ENCODE measurements at regions not wholly inside any gene's neighbourhood (a gene's known extent, or its start where the extent isn't known, plus 50 kb on each side); places are given as distances from the start of the nearest gene placed in this dataset.

DNA sequence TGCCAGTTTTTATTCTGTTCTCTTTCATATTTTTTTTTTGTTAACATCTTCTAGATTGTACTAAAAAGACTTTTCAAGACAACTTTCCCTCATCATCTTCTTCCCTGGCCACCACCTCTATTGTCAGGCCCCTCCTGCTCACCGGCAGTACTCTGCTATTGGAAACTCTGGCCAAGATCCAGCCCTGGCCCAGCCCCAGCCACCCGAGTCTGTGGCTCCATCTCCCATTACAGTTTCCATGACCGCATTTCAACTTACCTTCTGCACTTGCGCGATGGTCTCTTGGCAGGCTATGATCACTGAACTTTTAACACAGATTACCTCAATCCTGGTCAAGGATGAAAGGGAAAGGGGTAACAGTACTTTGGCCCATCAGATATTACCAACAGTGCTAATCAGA is 137.7 kb upstream of the POM121L12 start:
- FAIRE-seq = no peak
- no peak for DNase-seq (ENCODE audit: insufficient read length, low spot score)

DNA sequence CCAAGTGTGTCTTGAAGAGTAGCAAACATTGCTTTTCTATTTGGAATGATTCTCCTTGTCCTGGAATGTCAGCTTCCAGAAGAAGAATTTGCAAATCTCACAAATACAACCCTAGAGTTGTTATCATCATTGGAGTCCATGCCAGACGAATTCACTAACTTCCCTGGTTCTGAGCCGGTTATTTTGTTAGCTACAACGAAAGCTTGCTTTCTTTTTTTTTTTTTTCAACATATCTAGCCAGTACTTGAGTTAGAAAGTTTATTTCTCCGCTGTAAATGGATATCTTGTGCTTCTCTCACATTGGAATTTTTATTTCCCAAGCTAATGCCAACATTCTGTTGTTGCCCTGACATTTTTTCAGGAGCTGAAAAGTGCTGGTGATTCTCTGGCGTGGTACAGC is 138.1 kb upstream of the POM121L12 start:
- no peak for DNase-seq (ENCODE audit: insufficient read length, low spot score)
- no peak for FAIRE-seq

DNA sequence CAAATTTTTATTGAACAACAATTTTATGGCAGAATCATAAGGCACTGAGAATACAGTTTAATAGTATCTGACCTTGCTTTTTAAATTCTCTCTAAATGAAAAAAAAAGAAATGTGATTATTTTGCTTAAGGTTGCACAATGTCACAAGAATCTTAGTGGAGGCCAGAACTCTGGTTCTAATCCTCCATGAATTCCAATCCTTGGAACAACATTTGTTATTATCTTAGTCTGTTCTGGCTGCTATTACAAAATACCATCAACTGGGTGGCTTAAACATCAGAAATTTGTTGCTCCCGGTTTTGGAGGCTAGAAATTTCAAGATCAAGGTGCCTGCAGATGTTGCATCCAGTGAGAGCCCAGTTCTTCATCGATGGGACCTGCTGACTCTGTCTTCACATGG is 158.2 kb upstream of the POM121L12 start:
- DNase-seq (ENCODE audit: insufficient read length, low spot score) = no peak
- FAIRE-seq = no peak

DNA sequence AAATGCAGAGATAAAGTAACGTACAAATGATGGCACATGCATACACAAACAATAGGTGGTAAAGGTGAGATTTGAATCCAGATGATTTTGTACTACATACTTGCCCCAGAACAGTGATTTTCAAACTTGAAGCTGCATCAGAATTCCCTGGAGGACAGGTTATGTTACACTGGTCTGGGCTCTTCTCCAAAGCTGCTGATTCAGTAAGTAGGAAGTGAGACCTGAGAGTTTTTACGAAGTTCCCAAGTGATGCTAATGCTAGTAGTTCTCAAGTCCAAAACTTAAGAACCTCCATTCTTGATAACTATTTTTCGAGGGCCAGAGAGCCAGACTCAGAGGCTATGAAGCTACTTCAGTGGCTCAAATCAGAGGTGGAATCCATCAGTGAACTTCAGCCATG is 159.0 kb upstream of the POM121L12 start:
- no peak for FAIRE-seq
- no peak for DNase-seq (ENCODE audit: insufficient read length, low spot score)

DNA sequence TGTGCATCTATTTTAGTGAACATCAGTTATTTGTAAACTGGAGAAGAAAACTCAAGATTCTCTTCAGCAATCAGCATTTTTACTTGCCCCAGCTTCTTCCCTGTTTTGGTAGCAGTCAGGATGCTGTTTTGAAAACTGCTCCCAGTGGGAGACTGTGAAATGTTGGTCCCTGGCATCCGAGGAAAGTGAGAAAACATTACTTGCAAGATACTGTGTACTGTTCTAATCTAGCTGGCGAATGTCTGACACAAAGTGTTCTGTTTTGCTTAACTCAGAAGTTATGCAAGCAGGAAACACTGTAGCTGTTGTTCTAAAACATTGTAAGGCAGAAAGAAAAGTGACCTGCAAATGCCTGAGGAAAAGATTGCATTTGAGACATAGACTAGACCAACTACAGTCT is 171.8 kb upstream of the POM121L12 start:
- FAIRE-seq = no peak
- DNase-seq (ENCODE audit: insufficient read length, low spot score) = no peak

DNA sequence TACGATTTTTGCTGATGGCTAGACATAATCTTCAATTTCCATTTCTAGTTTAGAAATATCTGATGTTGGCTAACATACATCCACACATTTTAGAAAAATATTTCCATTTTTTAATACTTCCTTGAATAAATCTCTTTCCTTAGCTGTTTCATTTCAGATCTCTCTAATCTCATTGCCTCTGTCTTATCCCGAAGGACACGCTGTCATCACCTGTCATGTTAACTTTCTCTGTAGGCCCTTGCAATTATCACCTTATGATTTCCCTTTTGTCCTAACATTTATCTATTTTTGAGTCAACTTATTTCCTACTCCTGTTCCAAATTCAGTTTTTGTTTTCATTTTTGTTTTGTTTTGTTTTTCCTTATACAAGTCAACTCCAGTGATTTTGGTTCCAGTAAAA is 173.1 kb upstream of the POM121L12 start:
- DNase-seq (ENCODE audit: insufficient read length, low spot score) (no peak), FAIRE-seq (no peak)

DNA sequence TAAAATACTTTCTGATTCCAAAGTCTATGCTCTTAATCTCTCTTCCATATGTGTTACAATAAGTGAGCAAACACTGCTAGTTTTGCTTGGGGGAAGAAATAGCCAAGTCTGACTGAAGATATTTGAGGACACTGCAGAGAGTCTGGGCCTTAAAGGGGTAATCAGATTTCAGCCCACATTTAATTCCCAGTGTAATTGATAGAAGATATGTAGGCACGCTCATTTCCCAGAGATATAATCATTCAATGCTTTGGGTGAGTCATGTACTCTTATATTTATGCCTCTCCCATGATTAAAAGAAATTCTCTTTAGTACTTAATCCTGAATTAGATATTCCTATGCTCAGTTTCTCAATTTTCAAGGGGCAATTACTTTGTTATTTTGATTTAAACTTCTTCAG is 178.1 kb upstream of the POM121L12 start:
- FAIRE-seq (no peak), DNase-seq (ENCODE audit: insufficient read length, low spot score) (no peak)

DNA sequence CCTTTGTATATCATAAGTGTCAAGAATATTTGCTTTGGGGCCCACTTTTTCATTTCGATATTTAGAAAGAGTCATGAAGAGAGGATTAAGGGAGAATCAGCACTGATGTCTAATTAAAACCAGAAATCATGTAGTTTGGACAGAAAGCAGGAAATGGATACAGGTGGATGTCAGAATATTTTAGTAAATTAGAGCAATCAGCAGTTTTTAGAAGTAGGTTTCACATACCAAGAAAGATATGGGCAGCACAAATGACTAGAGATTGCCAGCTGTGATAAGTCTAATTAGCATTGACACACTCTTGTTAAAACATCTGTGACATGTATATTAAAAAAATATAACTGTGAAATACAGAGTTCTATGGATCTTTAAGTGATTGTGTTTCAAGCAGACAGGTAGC is 180.8 kb upstream of the POM121L12 start:
- FAIRE-seq (no peak), DNase-seq (ENCODE audit: insufficient read length, low spot score) (no peak)

DNA sequence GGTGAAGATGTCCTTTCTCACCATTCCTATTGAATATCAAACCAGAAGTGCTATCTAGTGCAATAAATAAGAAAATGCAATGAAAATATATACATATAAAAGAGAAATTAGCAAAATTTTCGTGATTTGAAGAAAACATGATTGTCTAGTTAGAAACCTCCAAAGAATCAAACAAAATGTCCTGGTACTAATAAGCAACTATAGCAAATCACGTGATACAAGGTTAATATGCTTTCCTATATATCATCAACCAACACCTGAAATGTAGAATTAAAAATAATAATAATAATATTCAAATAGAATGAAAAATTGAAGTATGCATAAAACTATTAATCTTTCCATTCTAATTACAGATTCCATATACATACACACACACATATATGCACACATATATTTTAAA is 183.9 kb upstream of the POM121L12 start:
- no peak for FAIRE-seq
- no peak for DNase-seq (ENCODE audit: insufficient read length, low spot score)

DNA sequence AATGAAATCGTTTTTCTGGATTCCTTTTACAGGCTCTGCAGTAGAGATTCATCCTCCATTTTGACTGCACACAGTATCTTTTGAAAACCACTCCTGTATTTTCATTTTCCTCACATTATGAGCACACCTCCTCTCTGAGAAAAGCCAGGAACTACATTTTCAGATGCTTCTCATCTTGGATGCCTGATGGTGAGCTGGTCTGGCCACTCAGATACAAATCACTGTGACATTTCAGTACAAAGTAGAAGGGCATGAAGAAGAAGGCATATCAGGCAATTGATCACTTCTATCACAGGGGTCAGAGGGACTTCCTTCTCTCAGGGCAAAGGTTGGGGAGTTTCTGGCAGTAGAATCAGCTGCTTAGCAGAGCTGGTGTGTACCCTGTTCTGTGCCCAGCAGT is 192.0 kb upstream of the POM121L12 start:
- DNase-seq (ENCODE audit: insufficient read length, low spot score) = no peak
- no peak for FAIRE-seq

DNA sequence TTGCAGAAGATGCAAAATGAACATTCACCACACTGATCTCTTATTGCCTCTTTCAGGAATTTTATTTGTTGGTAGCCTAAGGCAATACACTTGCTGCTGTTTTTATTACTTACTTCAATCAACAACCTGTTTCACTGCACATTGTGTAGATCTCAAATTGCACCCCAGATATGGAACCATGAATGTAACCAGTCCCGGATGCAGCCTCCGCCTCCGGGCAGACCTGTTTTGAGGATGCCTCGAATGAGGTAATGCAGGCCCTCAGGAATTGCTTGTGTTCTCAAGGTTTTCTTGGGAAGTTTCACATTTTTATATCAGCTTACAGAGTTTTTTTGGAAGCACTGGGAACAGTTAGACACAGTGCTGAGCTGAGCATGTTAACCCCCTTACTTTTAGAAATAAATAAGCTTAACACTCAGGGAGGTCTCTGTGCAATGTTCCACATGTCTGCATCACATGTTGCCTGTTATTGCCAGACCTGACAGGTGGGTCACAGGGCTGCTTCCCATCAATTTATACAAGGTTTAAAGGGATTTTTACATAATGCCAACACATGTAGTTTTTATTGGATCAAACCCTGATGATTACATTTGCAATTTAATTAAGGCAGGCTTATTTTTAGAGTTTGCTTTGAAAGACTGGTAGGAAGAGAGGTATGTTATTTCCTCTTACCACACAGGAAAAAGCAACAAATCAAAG is 193.1 kb upstream of the POM121L12 start:
- FAIRE-seq = no peak
- no peak for DNase-seq (ENCODE audit: insufficient read length, low spot score)

DNA sequence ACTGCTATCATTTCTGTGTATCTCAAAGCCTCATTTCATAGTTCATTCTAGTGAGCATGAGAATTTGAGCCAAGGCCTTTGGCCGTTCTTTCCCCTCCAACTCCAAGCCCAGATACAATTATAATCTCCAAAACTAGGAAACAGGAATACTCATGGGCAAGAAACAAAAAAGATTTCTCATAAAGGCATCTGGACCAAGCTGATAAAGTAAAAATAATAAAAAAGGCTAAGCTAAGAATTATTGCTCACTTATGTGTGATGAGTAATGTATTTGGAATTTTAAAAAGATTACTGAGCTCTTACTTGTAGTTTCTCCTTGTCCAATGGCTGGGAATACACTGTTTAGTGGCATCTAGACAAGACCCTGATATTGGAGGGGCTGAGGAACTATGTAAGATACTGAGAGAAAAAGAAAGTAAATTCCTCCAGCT is 196.4 kb upstream of the POM121L12 start:
- FAIRE-seq (no peak), DNase-seq (ENCODE audit: insufficient read length, low spot score) (no peak)

DNA sequence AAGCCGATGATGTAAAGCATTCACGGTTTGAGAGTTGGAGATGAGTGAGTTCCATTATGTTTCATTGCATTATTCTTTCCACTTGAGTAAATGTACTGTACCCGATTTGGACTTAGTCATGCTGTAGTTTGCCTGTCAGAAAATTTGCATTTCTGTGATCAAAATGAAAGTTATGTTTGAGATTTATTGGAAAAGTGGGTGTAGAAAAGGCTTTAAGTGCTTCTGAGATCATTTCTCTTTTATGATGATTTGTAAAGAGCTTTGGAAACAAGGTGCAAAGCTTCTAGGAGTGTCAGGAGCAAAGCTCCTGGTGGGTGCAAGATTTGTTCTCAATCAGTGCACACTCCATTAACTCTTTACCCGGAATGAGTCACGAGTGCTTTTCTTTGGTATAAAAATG is 204.1 kb upstream of the POM121L12 start:
- no peak for DNase-seq (ENCODE audit: insufficient read length, low spot score)
- no peak for FAIRE-seq

DNA sequence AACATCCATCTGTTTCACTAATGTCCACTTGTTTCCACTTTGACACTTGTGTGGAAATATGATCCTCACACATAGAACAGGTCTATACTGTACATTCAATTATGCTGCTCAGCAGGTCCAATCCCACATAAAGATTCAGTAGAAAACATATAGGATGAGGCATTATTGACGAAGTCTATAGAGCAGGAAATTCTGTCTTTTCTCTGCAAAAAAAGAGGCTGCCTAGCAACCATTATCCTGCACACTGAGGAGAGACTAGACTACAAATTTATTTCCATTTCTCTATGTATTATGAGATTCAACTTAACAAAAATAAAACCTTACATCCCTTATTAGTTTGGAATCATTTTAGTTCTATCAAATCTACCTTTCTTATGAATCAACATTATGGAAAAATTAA is 204.6 kb upstream of the POM121L12 start:
- no peak for DNase-seq (ENCODE audit: insufficient read length, low spot score)
- no peak for FAIRE-seq

DNA sequence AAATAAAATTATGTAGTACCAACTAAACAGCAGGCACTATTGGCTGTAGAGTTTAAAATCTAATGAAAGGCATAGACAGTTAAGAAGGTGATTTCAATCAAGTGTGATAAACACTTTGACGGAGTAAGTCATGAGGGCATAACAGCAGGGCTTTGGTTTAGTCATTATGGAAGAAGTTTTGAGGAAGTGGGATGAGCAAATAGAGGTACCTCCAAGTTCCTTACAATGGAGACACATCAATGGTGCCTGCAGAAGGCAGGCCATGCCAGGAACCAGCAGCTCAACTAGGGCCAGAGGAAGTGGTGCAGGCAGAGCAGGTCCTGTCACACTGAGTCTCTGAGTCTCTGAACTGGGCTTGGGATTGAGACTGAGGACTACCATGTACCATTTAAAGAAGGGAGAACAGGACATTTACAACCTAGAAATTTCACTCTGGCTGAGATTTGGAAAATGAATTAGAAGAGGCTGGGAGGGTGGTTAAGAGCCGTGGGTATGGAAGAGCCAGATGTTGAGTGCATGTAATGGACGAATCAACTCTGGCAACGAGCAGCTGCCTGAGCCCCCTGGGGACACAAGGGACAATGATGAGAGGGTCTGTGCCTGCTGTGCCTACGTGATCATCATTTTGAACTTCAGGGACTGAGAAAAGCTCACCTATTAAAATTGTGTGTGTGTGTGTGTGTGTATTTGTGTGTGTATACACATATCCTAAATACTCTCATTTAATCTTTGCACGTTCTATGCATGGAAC is 208.7 kb upstream of the POM121L12 start:
- DNase-seq (ENCODE audit: insufficient read length, low spot score) = no peak

DNA sequence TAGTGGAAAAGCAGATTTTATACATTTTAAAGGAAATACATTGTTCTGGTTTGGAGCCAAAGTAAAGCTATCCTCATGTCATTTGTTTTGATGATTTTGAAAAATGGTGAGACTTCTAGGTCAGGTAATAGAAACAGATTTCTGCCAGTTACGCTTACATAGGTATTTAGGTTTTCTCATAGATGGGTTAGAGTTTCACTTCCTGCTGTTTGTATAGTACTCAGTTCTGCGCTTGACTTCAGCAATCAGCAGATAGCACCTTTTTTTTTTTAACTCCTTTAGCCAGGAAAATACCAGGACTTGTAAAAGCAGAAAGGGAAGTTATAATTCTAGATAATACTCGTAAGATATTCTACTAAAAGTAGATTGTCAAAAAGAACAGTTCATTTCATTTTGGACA is 209.8 kb upstream of the POM121L12 start:
- DNase-seq (ENCODE audit: insufficient read length, low spot score) (no peak), FAIRE-seq (no peak)

More for the DNA sequence above, 208.7 kb upstream of the POM121L12 start:
- FAIRE-seq = no peak

DNA sequence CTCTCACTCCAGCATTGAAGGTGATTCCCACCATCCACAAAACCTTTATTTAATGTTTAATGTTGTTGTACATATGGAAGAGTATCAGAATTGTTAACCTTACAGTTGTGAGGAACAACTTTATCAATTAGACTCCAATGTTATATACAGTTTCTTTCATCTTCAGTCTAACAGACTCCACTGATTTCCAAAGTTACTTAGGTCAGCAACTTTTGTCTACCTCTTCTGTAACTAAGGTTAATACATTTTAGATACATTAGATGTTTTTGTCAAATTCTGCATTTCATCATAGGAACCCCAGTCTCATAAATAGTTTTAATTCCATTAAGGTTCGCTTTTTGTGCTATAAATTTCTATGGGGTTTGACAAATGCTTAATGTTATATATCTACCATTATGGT is 223.9 kb upstream of the POM121L12 start:
- DNase-seq (ENCODE audit: insufficient read length, low spot score) (no peak), FAIRE-seq (no peak)

DNA sequence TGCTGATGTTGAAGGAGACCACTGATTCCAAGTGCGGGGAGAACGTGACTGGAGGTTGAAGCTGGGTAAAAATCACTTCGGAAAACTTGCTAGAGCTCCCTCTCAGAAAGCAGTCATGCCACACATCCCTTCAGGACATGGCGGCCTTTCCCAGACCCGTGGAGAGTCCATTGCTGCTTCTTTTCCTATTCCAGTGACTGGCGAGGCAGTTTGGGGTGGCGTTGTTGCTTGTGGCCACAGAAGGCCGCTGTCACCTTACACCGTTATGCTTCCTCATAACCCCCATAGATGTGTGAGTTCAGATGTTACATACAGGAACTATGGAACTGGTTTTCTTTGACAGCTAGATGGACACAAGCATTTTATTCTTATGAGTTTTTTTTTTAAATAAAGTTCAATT is 235.6 kb upstream of the POM121L12 start:
- FAIRE-seq = no peak
- DNase-seq (ENCODE audit: insufficient read length, low spot score) = no peak

DNA sequence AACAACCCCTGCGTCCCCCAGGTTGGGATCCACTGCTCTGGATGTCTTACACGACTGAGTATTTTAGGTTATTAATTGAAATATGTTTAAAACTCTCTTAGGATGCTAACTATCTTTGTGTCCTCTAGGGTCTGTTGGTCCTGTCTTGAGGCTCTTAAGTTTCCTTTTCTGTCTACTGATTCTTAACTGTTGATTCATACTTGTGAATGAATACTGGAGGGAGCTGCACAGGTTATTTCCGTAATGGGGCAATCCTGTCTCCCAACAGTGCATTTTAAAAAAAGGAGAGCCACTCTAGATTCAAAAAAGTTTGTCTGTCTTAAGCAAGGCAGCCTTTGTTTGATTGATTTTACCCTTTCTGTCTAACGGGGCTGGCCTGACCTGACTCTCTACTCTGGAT is 237.6 kb upstream of the POM121L12 start:
- no peak for DNase-seq (ENCODE audit: insufficient read length, low spot score)
- FAIRE-seq = no peak

DNA sequence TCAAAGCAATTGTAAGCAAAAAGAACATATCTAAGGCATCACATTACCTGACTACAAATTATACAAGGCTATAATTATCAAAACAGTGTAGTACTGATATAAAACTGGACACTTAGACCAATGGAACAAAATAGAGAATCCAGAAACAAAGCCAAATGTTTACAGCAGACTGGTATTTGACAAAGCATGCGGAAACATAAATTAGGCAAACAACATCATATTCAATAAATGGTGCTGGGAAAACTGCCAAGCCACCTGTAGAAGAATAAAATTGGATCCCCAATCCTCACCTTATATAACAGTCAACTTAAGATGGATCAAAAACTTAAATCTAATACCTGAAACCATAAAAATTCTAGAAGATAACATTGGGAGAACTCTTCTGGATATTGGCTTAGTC is 240.8 kb upstream of the POM121L12 start:
- DNase-seq (ENCODE audit: insufficient read length, low spot score) (no peak), FAIRE-seq (no peak)

DNA sequence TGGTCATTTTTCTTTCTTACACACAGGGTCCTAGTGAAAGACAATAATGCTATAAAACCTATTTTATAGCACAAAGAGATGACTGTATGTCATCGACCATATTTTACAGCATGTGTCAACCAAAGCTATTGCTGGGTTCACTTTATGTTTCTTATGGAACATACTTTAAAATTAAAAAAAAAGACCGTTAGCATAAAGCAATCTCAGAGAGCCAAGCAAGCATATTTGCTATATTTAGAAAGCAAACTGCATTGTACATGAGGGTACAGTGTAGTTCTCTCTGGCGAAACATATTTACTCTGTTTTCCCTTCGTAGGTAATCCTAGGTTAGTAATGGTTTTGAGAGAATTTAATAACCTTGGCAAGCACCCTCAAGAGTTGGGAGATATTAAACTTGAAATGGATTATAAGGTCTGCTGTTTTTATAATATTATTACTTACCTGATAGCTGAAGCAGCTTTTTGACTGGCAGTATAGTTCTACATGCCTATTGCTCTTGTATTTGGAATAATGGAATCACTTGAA is 244.2 kb upstream of the POM121L12 start:
- DNase-seq (ENCODE audit: insufficient read length, low spot score) (no peak), FAIRE-seq (no peak)

DNA sequence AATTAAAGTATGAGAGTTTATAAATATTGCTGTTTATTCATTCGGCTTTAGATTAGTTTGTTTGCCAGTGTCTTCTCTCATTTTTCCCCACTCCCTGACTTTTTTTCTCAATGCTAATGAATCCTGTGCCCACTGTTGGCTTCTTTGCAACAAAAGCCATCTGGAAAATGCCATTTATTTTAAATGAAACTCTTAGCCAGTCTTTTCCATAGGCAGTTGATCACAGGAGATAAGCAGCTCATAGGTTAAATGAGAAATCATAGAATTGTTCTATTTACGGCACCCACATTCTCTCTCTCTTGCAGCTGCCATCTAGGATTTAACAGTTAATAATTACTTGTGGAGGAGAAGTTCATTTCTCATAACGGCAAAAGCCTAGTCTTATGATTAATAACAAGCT is 249.3 kb upstream of the POM121L12 start:
- FAIRE-seq (no peak), DNase-seq (ENCODE audit: insufficient read length, low spot score) (no peak)
